Sigmoid colon (tissue), 4 donors: ENCODE measurements at regions not wholly inside any gene's neighbourhood (a gene's known extent, or its start where the extent isn't known, plus 50 kb on each side); places are given as distances from the start of the nearest gene placed in this dataset.

Experiments used
- CTCF ChIP-seq, 4 experiments: fragments of 450-650 bp in 3 of 4; fragments of 200-600 bp in 1 of 4; IDR thresholded peaks; one replicate each; pipeline ENCODE4 v1.5.1; 2016 to 2019; ENCODE audit warnings: antibody characterized with exemption in 4 of 4, mild to moderate bottlenecking in 3 of 4, moderate library complexity in 2 of 4
- POLR2A ChIP-seq, 2 donors: fragments of 450-650 bp; IDR thresholded peaks; one replicate each; pipeline ENCODE4 v1.6.1; 2016; ENCODE audit warnings: antibody characterized with exemption in 2 of 2, mild to moderate bottlenecking in 2 of 2, moderate library complexity in 2 of 2
- POLR2AphosphoS5 ChIP-seq, 4 donors: sonication (generic); formaldehyde crosslinking; IDR thresholded peaks; one replicate each; pipeline ENCODE4 v1.6.1; 2017; ENCODE audit warnings: antibody characterized with exemption in 4 of 4

GRCh38 chr4:129966175-129966574 is 870.2 kb downstream of the C4orf33 start:
- TF ChIP-seq POLR2A (IDR thresholded peaks at IDR 0.05) (no peak), CTCF (IDR thresholded peaks at IDR 0.05) (no peak), POLR2AphosphoS5 (IDR thresholded peaks at IDR 0.05) (no peak)
